HG03139 (cell line): ENCODE measurements at regions not wholly inside any gene's neighbourhood (a gene's known extent, or its start where the extent isn't known, plus 50 kb on each side); places are given as distances from the start of the nearest gene placed in this dataset.

ENCODE experiments used
- ATAC-seq: cut with Tn5 transposase; IDR thresholded peaks from one replicate; pipeline ENCODE4 v1.9.1; 2021; ENCODE audit not compliant: unreplicated experiment

GRCh38 chr3:137948400-137949072, 61.4 kb upstream of the CLDN18 start:
- no peak for ATAC-seq

GRCh38 chr3:137958636-137959035, 51.3 kb upstream of the CLDN18 start:
- no peak for ATAC-seq
